ENCODE measurements at regions not wholly inside any gene's neighbourhood (a gene's known extent, or its start where the extent isn't known, plus 50 kb on each side); places are given as distances from the start of the nearest gene placed in this dataset.

DNA sequence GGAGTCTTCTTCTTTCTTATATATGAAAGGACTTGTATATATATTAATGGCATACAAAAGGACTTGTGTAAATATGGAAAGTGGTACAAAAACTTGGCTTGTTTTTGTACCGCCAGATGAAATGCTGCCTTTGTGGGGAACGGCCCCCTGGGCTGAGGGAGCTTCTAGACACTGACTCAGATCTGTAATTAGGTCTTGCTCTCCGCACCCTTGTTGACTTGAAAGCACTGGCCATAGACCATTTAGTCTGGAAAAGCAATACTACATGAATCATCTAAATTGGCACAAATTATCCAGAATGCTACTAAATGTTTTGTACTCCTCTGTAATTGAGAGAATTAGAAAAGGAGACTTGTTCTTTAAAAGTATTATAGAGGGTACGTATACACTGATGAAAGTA lies 399.9 kb upstream of the RGS6 start:
- no peak for DNase-seq (ENCODE audit: low read depth)
- no peak overlapping the region for H3K4me3 ChIP-seq (ENCODE audit: low read depth, low read length)
- TF ChIP-seq CTCF (IDR thresholded peaks at IDR 0.05; ENCODE audit: control insufficient read depth, extremely low read depth, insufficient read depth), result no peak

GRCh38 chr14:71532790-71533189 lies 399.4 kb upstream of the RGS6 start:
- DNase-seq (ENCODE audit: low read depth), result no peak
- TF ChIP-seq CTCF (IDR thresholded peaks at IDR 0.05; ENCODE audit: control insufficient read depth, extremely low read depth, insufficient read depth), result no peak
- no peak overlapping the region for H3K4me3 ChIP-seq (ENCODE audit: low read depth, low read length)

GRCh38 chr14:71533390-71533789 lies 398.8 kb upstream of the RGS6 start:
- no peak for TF ChIP-seq CTCF (IDR thresholded peaks at IDR 0.05; ENCODE audit: control insufficient read depth, extremely low read depth, insufficient read depth)
- no peak overlapping the region for H3K4me3 ChIP-seq (ENCODE audit: low read depth, low read length)
- no peak for DNase-seq (ENCODE audit: low read depth)

DNA sequence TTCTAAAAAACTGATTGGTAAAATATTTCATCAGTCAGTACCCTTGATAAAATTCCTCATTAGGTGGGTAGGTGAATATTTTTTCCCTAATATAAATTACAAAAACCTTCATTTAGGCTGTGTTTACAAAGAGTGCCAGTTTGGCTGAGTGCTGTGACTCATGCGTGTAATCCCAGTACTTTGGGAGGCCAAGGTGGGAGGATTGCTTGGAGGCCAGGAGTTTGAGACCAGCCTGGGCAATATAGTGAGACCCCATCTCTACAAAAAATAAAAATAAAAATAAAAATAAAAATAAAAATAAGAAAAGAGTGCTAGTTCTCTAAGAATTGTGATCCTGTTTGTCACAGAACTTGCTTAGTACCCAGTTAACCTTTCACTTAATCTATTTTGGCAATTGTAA lies 398.4 kb upstream of the RGS6 start:
- DNase-seq (ENCODE audit: low read depth), result no peak
- TF ChIP-seq CTCF (IDR thresholded peaks at IDR 0.05; ENCODE audit: control insufficient read depth, extremely low read depth, insufficient read depth), result no peak

DNA sequence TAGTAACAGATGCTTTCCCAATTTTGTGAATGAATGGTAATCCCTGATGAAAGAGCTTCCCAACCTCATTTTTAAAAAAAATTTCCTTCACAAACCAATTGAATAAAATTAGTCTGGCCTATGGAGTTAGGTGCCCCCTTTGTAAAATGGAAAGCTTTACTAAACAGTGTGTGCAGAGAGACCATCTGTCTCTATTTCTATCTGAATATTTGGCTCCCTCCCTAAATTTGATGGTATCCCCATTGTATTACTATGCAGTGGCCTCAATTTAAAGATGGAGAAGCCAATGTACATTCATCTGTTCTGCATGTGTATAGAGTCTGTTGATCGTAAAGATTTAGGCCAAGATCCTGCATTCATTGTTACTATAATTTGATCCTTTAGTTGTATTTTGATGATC lies 397.7 kb upstream of the RGS6 start:
- TF ChIP-seq CTCF (IDR thresholded peaks at IDR 0.05; ENCODE audit: control insufficient read depth, extremely low read depth, insufficient read depth), result no peak
- no peak for DNase-seq (ENCODE audit: low read depth)
- H3K4me3 ChIP-seq (ENCODE audit: low read depth, low read length), result no peak overlapping the region

More for the DNA sequence above, 398.4 kb upstream of the RGS6 start:
- no peak overlapping the region for H3K4me3 ChIP-seq (ENCODE audit: low read depth, low read length)

GRCh38 chr14:71536015-71536740 lies 396.1 kb upstream of the RGS6 start:
- no peak for TF ChIP-seq CTCF (IDR thresholded peaks at IDR 0.05; ENCODE audit: control insufficient read depth, extremely low read depth, insufficient read depth)
- H3K4me3 ChIP-seq (ENCODE audit: low read depth, low read length), result no peak overlapping the region
- no peak for DNase-seq (ENCODE audit: low read depth)

Data from LNCaP clone FGC (cell line).